ENCODE measurements at regions not wholly inside any gene's neighbourhood (a gene's known extent, or its start where the extent isn't known, plus 50 kb on each side); places are given as distances from the start of the nearest gene placed in this dataset.

DNA sequence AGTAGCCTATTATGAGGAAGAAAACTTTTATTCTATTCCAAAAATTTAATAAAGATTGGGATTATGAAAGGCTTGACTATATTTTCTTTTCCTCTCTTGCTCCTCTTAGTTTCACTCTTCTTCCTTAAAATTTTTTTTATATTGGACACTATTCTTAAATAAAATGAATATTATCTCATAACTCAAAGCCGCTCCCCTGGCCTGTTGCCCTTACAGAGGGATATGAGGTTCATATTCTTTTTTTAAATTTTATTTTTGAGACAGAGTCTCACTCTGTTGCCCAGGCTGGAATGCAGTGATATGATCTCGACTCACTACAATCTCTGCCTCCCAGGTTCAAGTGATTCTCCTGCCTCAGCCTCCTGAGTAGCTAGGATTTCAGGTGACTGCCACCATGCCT is 106.8 kb upstream of the MPDZ start:
- H3K4me1 ChIP-seq (ENCODE audit: low read depth), result no peaks in the 10 kb centered on the region
- no peaks in the 10 kb centered on the region for H3K27me3 ChIP-seq
- DNase-seq (ENCODE audit: low read depth in 1 of 2, low spot score in 1 of 2), result no peak
- H3K9me3 ChIP-seq (ENCODE audit: low read depth), result no peaks in the 10 kb centered on the region
- no peak overlapping the region for H3K27ac ChIP-seq
- H3K4me3 ChIP-seq, result no peak overlapping the region
- TF ChIP-seq, protein P1, sequence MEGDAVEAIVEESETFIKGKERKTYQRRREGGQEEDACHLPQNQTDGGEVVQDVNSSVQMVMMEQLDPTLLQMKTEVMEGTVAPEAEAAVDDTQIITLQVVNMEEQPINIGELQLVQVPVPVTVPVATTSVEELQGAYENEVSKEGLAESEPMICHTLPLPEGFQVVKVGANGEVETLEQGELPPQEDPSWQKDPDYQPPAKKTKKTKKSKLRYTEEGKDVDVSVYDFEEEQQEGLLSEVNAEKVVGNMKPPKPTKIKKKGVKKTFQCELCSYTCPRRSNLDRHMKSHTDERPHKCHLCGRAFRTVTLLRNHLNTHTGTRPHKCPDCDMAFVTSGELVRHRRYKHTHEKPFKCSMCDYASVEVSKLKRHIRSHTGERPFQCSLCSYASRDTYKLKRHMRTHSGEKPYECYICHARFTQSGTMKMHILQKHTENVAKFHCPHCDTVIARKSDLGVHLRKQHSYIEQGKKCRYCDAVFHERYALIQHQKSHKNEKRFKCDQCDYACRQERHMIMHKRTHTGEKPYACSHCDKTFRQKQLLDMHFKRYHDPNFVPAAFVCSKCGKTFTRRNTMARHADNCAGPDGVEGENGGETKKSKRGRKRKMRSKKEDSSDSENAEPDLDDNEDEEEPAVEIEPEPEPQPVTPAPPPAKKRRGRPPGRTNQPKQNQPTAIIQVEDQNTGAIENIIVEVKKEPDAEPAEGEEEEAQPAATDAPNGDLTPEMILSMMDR (IDR thresholded peaks at IDR 0.05; ENCODE audit: low read depth, low read length), result no peak
- H3K36me3 ChIP-seq, result no peaks in the 10 kb centered on the region

DNA sequence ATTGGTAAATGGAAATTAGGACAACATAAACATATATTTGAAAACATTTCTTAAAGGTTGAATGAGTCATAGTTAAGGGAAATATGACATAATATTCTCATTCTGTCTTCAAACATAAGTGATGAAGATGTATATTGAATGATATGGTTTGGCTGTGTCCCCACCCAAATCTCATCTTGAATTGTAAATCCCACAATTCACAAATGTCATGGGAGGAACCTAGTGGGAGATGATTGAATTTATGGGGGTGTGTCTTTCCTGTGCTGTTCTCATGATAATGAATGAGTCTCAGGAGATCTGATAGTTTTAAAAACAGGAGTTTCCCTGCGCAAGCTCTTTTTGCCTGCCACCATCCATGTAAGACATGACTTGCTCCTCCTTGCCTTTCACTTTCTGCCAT is 104.4 kb upstream of the MPDZ start:
- no peak overlapping the region for H3K27ac ChIP-seq
- H3K27me3 ChIP-seq, result no peaks in the 10 kb centered on the region
- no peaks in the 10 kb centered on the region for H3K36me3 ChIP-seq
- TF ChIP-seq, protein P1 (IDR thresholded peaks at IDR 0.05; ENCODE audit: low read depth, low read length), result no peak
- no peaks in the 10 kb centered on the region for H3K9me3 ChIP-seq (ENCODE audit: low read depth)
- no peak overlapping the region for H3K4me3 ChIP-seq
- H3K4me1 ChIP-seq (ENCODE audit: low read depth), result no peaks in the 10 kb centered on the region
- DNase-seq (ENCODE audit: low read depth in 1 of 2, low spot score in 1 of 2), result no peak

DNA sequence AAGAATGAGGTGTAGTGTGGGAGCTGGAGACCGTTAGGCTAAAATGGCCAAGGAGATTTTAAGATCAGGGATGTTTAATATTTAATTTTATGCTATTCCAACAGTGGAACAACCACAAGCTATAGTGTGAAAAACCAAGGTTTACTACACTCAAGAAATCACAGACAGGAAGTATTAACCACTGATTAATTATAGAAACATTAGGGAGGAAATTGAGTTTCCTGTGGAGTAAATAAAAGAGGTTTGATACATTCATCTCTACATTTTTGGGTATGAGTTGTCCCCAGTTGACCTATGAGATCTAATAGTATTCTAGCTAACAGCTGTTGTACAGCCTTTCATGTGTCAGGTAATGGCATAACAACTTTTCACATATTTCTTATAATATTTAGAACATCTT is 103.7 kb upstream of the MPDZ start:
- no peak overlapping the region for H3K27ac ChIP-seq
- H3K9me3 ChIP-seq (ENCODE audit: low read depth), result no peaks in the 10 kb centered on the region
- no peaks in the 10 kb centered on the region for H3K36me3 ChIP-seq
- no peak for DNase-seq (ENCODE audit: low read depth in 1 of 2, low spot score in 1 of 2)
- TF ChIP-seq, protein P1 (IDR thresholded peaks at IDR 0.05; ENCODE audit: low read depth, low read length), result no peak
- H3K27me3 ChIP-seq, result no peaks in the 10 kb centered on the region
- no peaks in the 10 kb centered on the region for H3K4me1 ChIP-seq (ENCODE audit: low read depth)
- H3K4me3 ChIP-seq, result no peak overlapping the region

DNA sequence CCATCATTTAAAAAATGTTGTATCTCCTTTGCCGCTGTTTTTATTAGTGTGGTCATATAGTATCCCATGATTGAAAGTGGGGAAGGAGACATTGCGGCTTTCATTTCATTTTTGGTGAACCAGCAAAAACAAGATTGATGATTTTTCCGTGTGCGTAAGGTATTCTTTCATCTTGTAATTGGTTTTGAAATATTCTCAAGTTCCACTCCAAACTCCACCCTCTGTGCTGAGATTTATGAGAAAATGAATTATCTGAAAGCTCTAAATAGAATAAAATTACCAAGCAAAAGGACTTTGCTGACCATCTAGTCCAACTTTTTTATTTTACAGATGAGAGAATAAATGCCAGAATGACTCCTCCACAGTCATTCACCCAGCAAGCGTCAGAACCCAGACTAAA is 103.1 kb upstream of the MPDZ start:
- Histone ChIP-seq H3K9me3 (ENCODE audit: low read depth) (no peaks in the 10 kb centered on the region), H3K4me3 (no peak overlapping the region), H3K27me3 (no peaks in the 10 kb centered on the region), H3K36me3 (no peaks in the 10 kb centered on the region), H3K4me1 (ENCODE audit: low read depth) (no peaks in the 10 kb centered on the region), H3K27ac (no peak overlapping the region)
- TF ChIP-seq, protein P1 (IDR thresholded peaks at IDR 0.05; ENCODE audit: low read depth, low read length), result no peak
- no peak for DNase-seq (ENCODE audit: low read depth in 1 of 2, low spot score in 1 of 2)

DNA sequence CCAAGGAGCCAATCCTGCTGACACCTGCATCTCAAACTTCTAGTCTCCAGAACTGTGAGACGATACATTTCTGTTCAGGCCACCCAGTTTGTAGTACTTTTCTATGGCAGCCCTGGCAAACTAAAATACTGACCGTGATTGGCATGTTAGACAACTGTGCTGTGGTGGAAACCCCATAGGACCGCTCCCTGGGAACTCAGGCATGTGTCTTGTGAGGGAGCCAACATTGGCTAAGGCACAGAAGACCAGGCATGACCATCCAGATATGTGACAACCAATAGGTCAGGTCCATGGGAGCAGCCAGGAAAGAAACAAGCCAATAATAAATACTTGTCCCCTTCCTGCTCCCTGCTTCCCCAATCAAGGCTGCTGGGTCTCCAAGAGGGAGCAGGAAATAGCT is 101.4 kb upstream of the MPDZ start:
- no peak for DNase-seq (ENCODE audit: low read depth in 1 of 2, low spot score in 1 of 2)
- H3K4me1 ChIP-seq (ENCODE audit: low read depth), result no peaks in the 10 kb centered on the region
- no peak overlapping the region for H3K4me3 ChIP-seq
- H3K9me3 ChIP-seq (ENCODE audit: low read depth), result no peaks in the 10 kb centered on the region
- no peaks in the 10 kb centered on the region for H3K36me3 ChIP-seq
- H3K27me3 ChIP-seq, result no peaks in the 10 kb centered on the region
- no peak overlapping the region for H3K27ac ChIP-seq
- TF ChIP-seq, protein P1 (IDR thresholded peaks at IDR 0.05; ENCODE audit: low read depth, low read length), result no peak

DNA sequence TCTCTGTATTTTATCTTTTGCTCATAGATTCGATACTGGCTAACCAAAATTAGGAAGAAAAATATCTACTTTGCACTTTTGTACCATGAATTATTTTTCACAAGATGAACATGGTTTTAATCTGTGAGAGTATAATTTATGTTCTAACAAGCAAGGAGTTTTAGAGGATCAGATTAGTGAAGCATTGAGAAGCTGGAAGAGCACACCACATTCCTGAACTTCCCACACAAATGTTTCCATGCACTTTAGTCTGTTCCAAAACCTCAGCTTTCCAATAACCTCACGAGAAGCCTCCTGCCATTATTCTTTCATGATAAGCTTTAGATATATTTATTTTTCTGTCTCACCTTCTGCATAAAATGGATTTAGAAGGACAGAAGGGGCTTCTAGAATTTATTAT is 98.7 kb upstream of the MPDZ start:
- TF ChIP-seq, protein P1 (IDR thresholded peaks at IDR 0.05; ENCODE audit: low read depth, low read length), result no peak
- peak in 1 of 2 donors; percentile 65 for DNase-seq (ENCODE audit: low read depth in 1 of 2, low spot score in 1 of 2)
- Histone ChIP-seq H3K27me3 (no peaks in the 10 kb centered on the region), H3K9me3 (ENCODE audit: low read depth) (no peaks in the 10 kb centered on the region), H3K4me3 (no peak overlapping the region), H3K4me1 (ENCODE audit: low read depth) (no peaks in the 10 kb centered on the region), H3K36me3 (no peaks in the 10 kb centered on the region), H3K27ac (no peak overlapping the region)
